HEK293 (cell line): ENCODE measurements at regions not wholly inside any gene's neighbourhood (a gene's known extent, or its start where the extent isn't known, plus 50 kb on each side); places are given as distances from the start of the nearest gene placed in this dataset.

Experiments used
- SETDB1 ChIP-seq: IDR thresholded peaks from one replicate; pipeline ENCODE4 v1.6.1; 2017; ENCODE audit warnings: mild to moderate bottlenecking, low read length, moderate library complexity, mixed read lengths; ENCODE audit not compliant: insufficient read length
- TF ChIP-seq, protein P1 (sequence below): fragments of 450-650 bp; formaldehyde crosslinking; IDR thresholded peaks from 2 replicates; pipeline ENCODE4 v1.5.1; 2016; ENCODE audit warnings: missing biosample characterization, missing genetic modification characterization, low read depth

DNA sequence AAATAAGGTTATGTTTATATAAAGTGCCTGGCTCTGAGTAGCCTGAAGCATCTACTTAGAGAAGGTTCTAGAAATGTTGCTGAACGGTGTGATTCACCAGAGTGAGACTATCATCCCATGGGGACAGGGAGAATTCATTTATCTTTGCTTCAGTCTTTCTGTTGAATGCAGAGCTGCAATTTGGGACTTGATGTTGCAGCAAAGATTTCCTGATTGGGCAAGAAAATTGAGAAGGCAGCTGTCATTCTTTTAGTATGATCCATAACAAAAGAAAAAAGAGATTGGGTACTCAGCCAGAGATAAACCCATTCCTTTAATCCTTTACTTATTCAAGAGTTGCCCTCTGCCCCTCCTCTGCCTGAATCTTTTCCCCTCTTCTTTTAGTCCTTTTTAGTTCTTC is 456.3 kb upstream of the WWC1 start:
- no peak for TF ChIP-seq SETDB1
- TF ChIP-seq, protein P1, sequence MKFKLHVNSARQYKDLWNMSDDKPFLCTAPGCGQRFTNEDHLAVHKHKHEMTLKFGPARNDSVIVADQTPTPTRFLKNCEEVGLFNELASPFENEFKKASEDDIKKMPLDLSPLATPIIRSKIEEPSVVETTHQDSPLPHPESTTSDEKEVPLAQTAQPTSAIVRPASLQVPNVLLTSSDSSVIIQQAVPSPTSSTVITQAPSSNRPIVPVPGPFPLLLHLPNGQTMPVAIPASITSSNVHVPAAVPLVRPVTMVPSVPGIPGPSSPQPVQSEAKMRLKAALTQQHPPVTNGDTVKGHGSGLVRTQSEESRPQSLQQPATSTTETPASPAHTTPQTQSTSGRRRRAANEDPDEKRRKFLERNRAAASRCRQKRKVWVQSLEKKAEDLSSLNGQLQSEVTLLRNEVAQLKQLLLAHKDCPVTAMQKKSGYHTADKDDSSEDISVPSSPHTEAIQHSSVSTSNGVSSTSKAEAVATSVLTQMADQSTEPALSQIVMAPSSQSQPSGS, result no peak
